GM21367 (cell line): ENCODE measurements at regions not wholly inside any gene's neighbourhood (a gene's known extent, or its start where the extent isn't known, plus 50 kb on each side); places are given as distances from the start of the nearest gene placed in this dataset.
A peak's percentile ranks its signal among the peaks of the same experiment; 100 is the strongest.
"Not testable (repeated sequence)": the region's sequence is repeated elsewhere in the genome, so short reads cannot be mapped to it uniquely, and the experiment has no call there.

ENCODE experiments used
- ATAC-seq: cut with Tn5 transposase; IDR thresholded peaks from one replicate; pipeline ENCODE4 v1.9.1; 2021; ENCODE audit not compliant: unreplicated experiment

DNA sequence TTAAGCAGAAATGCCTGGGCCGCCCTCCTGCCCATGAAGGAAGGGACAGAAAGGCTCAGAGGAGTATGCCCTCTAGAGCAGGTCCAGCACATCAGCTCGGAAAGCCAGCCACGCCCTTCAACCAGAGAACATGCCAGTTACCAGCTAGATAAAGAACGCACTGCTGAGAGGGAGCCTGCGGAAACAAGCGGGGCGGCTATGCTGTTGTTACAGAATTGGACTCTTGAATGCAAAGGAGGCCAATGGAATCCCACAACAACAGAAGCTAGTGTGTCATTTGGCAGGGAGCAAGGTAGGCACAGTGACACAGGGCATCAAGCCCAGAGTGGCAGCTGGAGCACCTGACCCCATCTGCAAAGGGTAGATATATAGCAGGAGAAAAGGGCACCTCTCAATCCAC lies 242.9 kb upstream of the ID2 start:
- ATAC-seq, result no peak

GRCh38 chr2:8440029-8440778 lies 241.7 kb upstream of the ID2 start:
- no peak for ATAC-seq

- no peak for ATAC-seq
These were observed 240.5 kb upstream of the ID2 start for GRCh38 chr2:8441371-8441770.

GRCh38 chr2:8441986-8442385 lies 239.9 kb upstream of the ID2 start:
- peak; percentile 65 for ATAC-seq

GRCh38 chr2:8442833-8443486 lies 238.9 kb upstream of the ID2 start:
- ATAC-seq, result no peak

GRCh38 chr2:8445580-8445979 lies 236.3 kb upstream of the ID2 start:
- ATAC-seq, result no peak

DNA sequence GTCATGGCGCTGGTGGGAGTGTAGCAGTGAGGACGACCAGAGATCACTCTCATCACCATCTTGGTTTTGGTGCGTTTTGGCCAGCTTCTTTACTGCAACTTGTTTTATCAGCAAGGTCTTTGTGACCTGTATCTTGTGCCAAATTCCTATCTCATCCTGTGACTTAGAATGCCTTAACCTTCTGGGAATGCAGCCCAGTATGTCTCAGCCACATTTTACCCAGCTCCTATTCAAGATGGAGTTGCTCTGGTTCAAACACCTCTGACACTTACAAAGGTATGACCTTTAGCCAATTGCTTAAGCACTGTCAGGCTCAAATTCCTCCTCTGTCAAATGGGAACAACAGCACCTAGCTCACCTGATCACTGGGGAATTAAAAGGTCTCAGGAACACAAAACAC lies 235.1 kb upstream of the ID2 start:
- ATAC-seq, result not testable (repeated sequence)

GRCh38 chr2:8447610-8448221 lies 234.1 kb upstream of the ID2 start:
- ATAC-seq, result no peak

DNA sequence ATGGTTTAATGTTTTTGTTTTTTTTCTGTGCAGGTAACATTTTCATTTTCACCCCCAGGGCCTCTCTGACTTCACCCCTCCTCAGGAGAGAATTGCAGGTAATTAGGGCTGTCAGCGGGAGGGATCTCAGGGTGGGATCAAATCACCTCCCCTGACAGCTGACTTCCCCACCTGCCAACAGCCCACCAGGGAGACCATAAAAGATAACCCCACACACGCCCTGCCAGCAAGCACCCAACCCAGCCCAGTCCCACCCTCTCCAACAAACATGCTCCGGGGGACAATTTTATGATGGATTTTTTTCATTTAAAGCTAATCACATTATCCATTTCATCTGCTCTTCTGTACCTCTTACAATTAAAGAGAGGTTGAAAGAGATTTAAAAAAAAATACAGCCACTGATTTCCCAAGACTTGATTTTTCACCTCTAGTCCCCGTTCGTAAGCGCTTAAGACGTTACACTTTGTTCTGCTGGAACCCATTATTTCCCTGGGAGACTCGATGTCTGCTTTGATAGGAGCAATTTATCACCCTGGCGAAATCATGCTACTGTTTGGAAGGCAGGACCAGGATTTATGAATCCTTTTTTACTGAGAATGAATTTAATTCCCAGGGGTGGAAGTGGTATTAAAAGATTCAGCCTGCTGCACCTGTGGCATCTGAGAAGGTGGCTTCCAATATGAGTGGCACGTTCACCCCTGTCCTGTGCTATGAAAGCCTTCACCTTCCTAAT lies 232.9 kb upstream of the ID2 start:
- ATAC-seq, result no peak

DNA sequence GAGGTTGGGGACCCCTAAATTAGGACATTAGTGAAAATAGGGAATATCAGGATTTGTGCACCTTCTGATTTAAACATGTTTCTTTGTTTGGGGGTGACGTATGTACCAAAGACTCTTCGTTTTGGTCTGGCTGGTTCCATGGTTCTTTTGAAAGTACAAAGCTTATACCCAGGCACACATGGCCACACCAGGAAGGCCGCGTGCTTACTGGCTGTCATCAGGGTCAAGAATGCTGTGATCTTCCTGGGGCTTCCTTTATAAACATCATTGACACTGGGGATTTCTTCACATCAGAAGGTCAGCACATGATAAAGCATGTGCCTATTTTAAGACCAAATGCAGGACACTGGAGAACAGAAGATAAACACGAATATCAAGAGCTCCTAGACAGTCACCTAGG lies 230.6 kb upstream of the ID2 start:
- no peak for ATAC-seq

GRCh38 chr2:8452296-8452695 lies 229.6 kb upstream of the ID2 start:
- ATAC-seq, result no peak

GRCh38 chr2:8452979-8453903 lies 228.6 kb upstream of the ID2 start:
- no peak for ATAC-seq

DNA sequence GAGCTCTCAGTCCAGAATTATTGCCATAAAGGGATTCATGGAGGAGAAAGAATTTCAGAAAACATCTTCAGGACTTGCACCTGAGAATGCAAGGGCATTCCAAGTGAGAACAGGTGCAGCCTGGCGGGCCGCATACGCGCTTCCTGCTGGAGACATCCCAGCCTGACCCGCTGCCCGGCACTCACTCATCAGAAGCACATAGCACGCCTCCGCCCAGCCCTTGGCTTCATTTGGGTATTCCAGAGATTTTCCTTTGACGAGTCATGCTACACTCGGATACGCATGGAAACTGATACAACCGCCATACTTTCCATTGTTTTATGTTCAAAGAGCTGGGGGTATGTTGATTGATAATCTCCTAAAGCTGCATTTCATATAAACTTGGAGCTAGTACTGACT lies 228.0 kb upstream of the ID2 start:
- ATAC-seq, result no peak

GRCh38 chr2:8454797-8455196 lies 227.1 kb upstream of the ID2 start:
- ATAC-seq, result no peak

GRCh38 chr2:8455236-8456150 lies 226.4 kb upstream of the ID2 start:
- ATAC-seq, result no peak

DNA sequence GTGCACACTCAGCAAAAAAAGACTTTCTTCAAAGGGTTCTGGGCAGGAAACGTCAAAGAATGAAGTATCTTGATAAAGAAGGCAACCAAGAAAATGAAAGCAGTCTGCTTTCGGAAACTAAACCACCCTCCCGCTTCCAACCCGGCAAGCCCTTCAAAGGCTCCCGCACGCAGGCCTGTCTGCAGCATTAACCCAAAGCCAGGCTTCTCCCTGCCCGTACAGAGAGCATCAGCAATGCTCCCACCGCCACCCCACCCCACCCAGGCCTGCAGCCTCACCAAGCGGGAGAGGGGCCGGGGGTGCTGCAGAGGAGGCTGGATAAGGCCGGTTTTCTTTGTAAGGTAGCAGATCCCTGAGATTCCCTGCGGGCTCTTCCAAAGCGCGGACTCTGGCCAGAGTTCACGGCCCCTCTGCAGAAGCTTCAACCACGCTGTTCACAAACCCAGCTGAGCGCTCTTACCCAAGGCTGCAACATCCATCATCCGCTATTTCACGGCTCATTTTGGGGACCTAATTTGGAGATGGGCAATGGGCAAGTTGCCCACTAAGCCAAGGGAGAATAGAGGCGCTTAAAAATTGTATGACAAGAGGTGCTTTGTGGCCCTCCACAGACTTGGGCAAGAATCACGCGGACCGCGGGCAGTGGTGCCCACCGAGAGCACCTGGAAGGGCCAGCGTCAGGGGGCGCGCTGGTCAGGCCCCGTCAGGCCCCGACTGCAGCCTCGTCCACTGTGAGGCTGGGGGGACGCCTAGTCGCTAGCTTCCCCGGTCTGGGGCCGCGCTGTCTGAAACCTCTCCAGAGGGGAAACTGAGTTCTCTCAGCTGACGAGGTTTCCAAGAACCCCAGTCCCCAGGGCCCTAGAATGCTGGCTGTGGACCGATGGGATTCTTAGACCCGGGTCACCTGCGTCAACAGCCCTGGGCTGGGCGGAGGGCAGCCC lies 225.4 kb upstream of the ID2 start:
- ATAC-seq, result no peak

GRCh38 chr2:8457092-8457481 lies 224.8 kb upstream of the ID2 start:
- no peak for ATAC-seq

GRCh38 chr2:8457699-8458502 lies 224.0 kb upstream of the ID2 start:
- ATAC-seq, result no peak
